Activated naive CD4-positive, alpha-beta T cell treated with anti-CD3 and anti-CD28 coated beads for 36 hours (primary cell): ENCODE measurements at regions not wholly inside any gene's neighbourhood (a gene's known extent, or its start where the extent isn't known, plus 50 kb on each side); places are given as distances from the start of the nearest gene placed in this dataset.

Source experiments
- CTCF ChIA-PET: fragments of 350-600 bp; sonication (Branson Sonifier 250); formaldehyde crosslinking; loops from one replicate; lab custom pipeline; 2021; ENCODE audit warnings: antibody characterized with exemption; lab: Charles Lee
- DNase-seq: peaks from one replicate; pipeline ENCODE4 v3.0.0-alpha.2; 2020
- H3K27ac Mint-ChIP-seq: one replicate; pipeline ENCODE4 v1.8.0; 2021; ENCODE audit warnings: mild to moderate bottlenecking, mixed read lengths
- H3K27me3 Mint-ChIP-seq: one replicate; pipeline ENCODE4 v1.8.0; 2021; ENCODE audit warnings: low read depth, mixed read lengths
- H3K36me3 Mint-ChIP-seq: one replicate; pipeline ENCODE4 v1.8.0; 2021; ENCODE audit warnings: low read depth, mixed read lengths
- H3K4me1 Mint-ChIP-seq: one replicate; pipeline ENCODE4 v1.8.0; 2021; ENCODE audit warnings: low read depth, mixed read lengths
- H3K4me3 Mint-ChIP-seq: one replicate; pipeline ENCODE4 v1.8.0; 2021; ENCODE audit warnings: mild to moderate bottlenecking, moderate library complexity, mixed read lengths
- H3K9me3 Mint-ChIP-seq: one replicate; pipeline ENCODE4 v1.8.0; 2021; ENCODE audit warnings: mixed read lengths
- intact Hi-C: fragments of 100-400 bp; cut with micrococcal nuclease; formaldehyde crosslinking; loops from one replicate; pipeline ENCODE4 v1.15.1; 2023

- intact Hi-C loops = no loop called here
- H3K9me3 Mint-ChIP-seq = no peaks in the 10 kb centered on the region
- no peaks in the 10 kb centered on the region for H3K36me3 Mint-ChIP-seq
- CTCF ChIA-PET = no interaction called here
- peaks cover 5% of the 10 kb centered on the region for H3K27me3 Mint-ChIP-seq
- H3K27ac Mint-ChIP-seq = no peak overlapping the region
- DNase-seq = no peak
- H3K4me1 Mint-ChIP-seq = no peaks in the 10 kb centered on the region
- H3K4me3 Mint-ChIP-seq = no peak overlapping the region
These were observed 78.8 kb downstream of the IRX3 start for GRCh38 chr16:54207837-54208236.

DNA sequence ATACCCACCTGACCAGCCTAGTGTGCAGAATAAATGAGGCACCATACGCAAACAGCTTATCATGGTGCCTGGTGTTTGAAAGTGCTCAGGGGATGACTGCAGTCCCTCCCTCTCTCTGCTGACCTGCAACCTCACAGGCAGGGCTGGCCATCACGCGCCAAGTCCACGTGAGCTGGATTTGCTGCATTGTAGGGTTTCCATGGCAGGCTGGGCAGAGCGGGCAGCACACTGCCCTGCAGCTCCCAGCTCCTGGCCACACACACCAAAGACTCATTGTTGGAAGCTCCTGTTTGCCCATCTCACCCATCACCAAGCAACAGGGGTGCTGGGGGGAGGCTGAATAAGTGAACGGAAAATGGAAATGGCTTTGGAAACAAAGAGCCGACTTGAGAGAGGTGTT, 81.8 kb downstream of the IRX3 start:
- Mint-ChIP-seq H3K36me3 (no peaks in the 10 kb centered on the region), H3K9me3 (no peaks in the 10 kb centered on the region), H3K27ac (no peak overlapping the region), H3K27me3 (peaks cover 8% of the 10 kb centered on the region), H3K4me3 (no peak overlapping the region), H3K4me1 (no peaks in the 10 kb centered on the region)
- DNase-seq = no peak
- intact Hi-C loops = no loop called here
- CTCF ChIA-PET = interaction anchor here (0.6 kb wide), 1 partner anchor 1254 kb away, joined by 4 read pairs; no protein-coding TSS in a partner anchor

GRCh38 chr16:54203851-54204505, 82.6 kb downstream of the IRX3 start:
- Mint-ChIP-seq H3K27me3 (peaks cover 8% of the 10 kb centered on the region), H3K4me1 (no peaks in the 10 kb centered on the region), H3K27ac (no peak overlapping the region), H3K9me3 (no peaks in the 10 kb centered on the region), H3K36me3 (no peaks in the 10 kb centered on the region), H3K4me3 (no peak overlapping the region)
- DNase-seq = no peak
- CTCF ChIA-PET = interaction anchor here (0.6 kb wide), 1 partner anchor 1253 kb away, joined by 4 read pairs; no protein-coding TSS in a partner anchor
- intact Hi-C loops = no loop called here

DNA sequence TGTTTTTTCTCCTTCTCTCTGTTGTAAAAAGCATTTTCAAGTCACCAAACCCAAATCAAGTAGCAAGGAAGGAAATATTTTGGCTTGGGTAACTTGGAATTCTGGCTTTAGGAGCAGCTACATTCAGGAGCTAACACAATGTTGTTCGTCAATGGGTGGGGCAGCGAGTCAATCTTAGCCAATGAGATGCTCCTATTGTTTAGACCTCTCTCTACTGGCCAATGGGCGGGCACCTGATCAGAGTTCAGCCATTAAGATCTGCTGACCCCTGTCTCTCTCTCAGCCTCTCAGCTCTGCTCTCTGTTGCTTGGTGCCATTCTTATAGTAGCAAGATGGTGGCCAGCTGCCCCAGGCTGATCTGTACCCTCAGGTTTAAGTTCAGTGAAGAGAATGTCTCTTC, 83.2 kb downstream of the IRX3 start:
- intact Hi-C loops = no loop called here

More for the DNA sequence above, 83.2 kb downstream of the IRX3 start:
- no peaks in the 10 kb centered on the region for H3K4me1 Mint-ChIP-seq
- H3K27me3 Mint-ChIP-seq = peaks cover 8% of the 10 kb centered on the region
- H3K4me3 Mint-ChIP-seq = no peak overlapping the region
- H3K9me3 Mint-ChIP-seq = no peaks in the 10 kb centered on the region
- CTCF ChIA-PET = no interaction called here
- no peaks in the 10 kb centered on the region for H3K36me3 Mint-ChIP-seq
- H3K27ac Mint-ChIP-seq = no peak overlapping the region
- DNase-seq = no peak
